Kidney (tissue), 13 donors: ENCODE measurements at regions not wholly inside any gene's neighbourhood (a gene's known extent, or its start where the extent isn't known, plus 50 kb on each side); places are given as distances from the start of the nearest gene placed in this dataset.
"Not testable (repeated sequence)": the region's sequence is repeated elsewhere in the genome, so short reads cannot be mapped to it uniquely, and the experiment has no call there.

ENCODE experiments used
- DNase-seq, 5 donors: peaks; one replicate each; pipeline ENCODE4 v3.0.0-alpha.2; 2013 to 2020
- FAIRE-seq: peaks from 2 replicates; lab custom pipeline; 2012; peaks lifted over from hg19 to GRCh38; lab: Jason Lieb, UNC
- H3K27ac ChIP-seq, 2 donors: one replicate each; pipeline ENCODE4 v1.7.0; 2013; ENCODE audit warnings: low read depth in 2 of 2, low read length in 2 of 2, inconsistent platforms in 1 of 2
- H3K27me3 ChIP-seq: one replicate; pipeline ENCODE4 v1.7.1; 2013; ENCODE audit warnings: low read length, inconsistent platforms; ENCODE audit not compliant: control insufficient read depth, insufficient read depth
- H3K36me3 ChIP-seq, 3 donors: one replicate each; pipeline versions ENCODE4 v1.7.0 to v1.7.1; 2013; ENCODE audit warnings: low read length in 3 of 3, control low read depth in 1 of 3, inconsistent platforms in 1 of 3; ENCODE audit not compliant: insufficient read depth in 3 of 3, control insufficient read depth in 2 of 3
- H3K4me1 ChIP-seq, 3 donors: one replicate each; pipeline versions ENCODE4 v1.7.0 to v1.7.1; 2013; ENCODE audit warnings: low read length in 3 of 3, inconsistent platforms in 1 of 3, low read depth in 1 of 3; ENCODE audit not compliant: control insufficient read depth in 2 of 3, insufficient read depth in 2 of 3
- H3K4me3 ChIP-seq, 3 donors: one replicate each; pipeline versions ENCODE4 v1.7.0 to v1.8.1; 2013; ENCODE audit warnings: low read length in 3 of 3, control low read depth in 1 of 3, inconsistent platforms in 1 of 3
- H3K9ac ChIP-seq, 3 donors: one replicate each; pipeline versions ENCODE4 v1.7.0 to v1.7.1; 2013; ENCODE audit warnings: low read length in 3 of 3, control low read depth in 1 of 3, inconsistent platforms in 1 of 3
- H3K9me3 ChIP-seq, 3 donors: one replicate each; pipeline versions ENCODE4 v1.7.0 to v1.7.1; 2013; ENCODE audit warnings: low read length in 3 of 3, control low read depth in 1 of 3, inconsistent platforms in 1 of 3; ENCODE audit not compliant: control insufficient read depth in 2 of 3, insufficient read depth in 1 of 3
- intact Hi-C: fragments of 100-400 bp; cut with DNase I; formaldehyde crosslinking; loops from one replicate; pipeline ENCODE4 v1.11.1; 2022
- TF ChIP-seq, protein P1 (sequence below): IDR thresholded peaks from 3 replicates; pipeline ENCODE4 v1.5.1; 2012; ENCODE audit warnings: mild to moderate bottlenecking, moderate library complexity, borderline replicate concordance; ENCODE audit not compliant: insufficient read depth; ENCODE audit errors: extremely low read depth
- donor health status: control.
- donor health status: control.
- donor health status: control.
- donor health status: control.
- donor health status: control.
- donor health status: DM: yes; HTN: yes; CAD: no.
- donor health status: Normal renal cell carcinoma (clear cell type).

DNA sequence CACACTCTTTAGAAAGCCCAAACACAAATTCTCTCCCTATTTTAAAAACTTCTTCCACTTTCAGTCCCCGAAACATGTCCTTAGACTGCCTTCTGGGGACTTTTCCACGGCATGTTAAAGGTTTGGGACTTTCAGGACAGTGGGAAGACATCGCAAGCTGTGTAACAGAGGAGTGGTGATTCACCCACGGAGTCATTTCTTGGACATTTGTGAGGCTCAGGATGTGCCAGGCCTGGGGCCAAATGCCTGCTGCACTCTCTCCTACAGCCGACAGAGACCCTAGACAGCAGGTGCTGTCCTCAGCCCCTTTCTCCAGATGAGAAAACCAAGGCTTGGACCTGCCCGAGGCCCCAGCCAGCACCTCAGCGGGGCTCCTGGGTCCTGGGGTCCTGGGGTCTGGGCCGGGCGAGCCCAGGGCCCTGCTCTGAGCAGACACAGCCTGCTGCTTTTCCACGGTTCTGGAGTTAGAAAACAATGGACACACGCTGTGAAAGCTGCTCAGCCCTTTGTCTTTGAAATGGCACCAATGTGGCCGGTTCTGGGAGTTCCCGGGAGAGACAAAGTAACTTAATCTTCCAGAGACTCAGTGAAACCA, 370.2 kb upstream of the SFSWAP start:
- no peak for FAIRE-seq
- H3K9ac ChIP-seq: no peak overlapping the region
- H3K9me3 ChIP-seq: no peaks in the 10 kb centered on the region
- no peaks in the 10 kb centered on the region for H3K36me3 ChIP-seq
- no peaks in the 10 kb centered on the region for H3K4me1 ChIP-seq
- H3K27ac ChIP-seq: no peak overlapping the region
- intact Hi-C loops: no loop called here
- H3K4me3 ChIP-seq: no peak overlapping the region
- DNase-seq: no peak
- TF ChIP-seq, protein P1, sequence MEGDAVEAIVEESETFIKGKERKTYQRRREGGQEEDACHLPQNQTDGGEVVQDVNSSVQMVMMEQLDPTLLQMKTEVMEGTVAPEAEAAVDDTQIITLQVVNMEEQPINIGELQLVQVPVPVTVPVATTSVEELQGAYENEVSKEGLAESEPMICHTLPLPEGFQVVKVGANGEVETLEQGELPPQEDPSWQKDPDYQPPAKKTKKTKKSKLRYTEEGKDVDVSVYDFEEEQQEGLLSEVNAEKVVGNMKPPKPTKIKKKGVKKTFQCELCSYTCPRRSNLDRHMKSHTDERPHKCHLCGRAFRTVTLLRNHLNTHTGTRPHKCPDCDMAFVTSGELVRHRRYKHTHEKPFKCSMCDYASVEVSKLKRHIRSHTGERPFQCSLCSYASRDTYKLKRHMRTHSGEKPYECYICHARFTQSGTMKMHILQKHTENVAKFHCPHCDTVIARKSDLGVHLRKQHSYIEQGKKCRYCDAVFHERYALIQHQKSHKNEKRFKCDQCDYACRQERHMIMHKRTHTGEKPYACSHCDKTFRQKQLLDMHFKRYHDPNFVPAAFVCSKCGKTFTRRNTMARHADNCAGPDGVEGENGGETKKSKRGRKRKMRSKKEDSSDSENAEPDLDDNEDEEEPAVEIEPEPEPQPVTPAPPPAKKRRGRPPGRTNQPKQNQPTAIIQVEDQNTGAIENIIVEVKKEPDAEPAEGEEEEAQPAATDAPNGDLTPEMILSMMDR: no peak
- H3K27me3 ChIP-seq: no peaks in the 10 kb centered on the region

DNA sequence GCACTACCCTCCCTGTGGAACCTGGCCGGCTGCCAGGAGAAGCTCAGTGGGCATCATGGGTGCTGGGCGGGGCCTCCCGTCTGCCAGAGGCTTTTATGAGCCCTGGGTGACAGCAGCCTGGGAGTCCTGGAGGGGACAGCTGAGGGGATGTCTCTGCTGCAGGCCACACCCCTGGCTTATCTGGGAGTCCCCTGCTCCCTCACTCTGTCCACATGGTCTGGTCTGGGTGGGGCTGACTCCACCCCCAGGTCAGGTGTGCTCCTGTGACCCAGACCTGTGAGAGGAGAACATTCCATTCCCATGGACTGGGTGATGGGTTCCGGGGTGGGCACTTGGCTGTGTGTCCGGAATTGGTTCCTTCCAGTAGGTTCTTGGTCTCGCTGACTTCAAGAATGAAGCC, 369.3 kb upstream of the SFSWAP start:
- H3K27ac ChIP-seq, H3K4me3 ChIP-seq, H3K27me3 ChIP-seq, H3K9ac ChIP-seq, H3K4me1 ChIP-seq, DNase-seq, intact Hi-C loops, FAIRE-seq, H3K9me3 ChIP-seq, H3K36me3 ChIP-seq: not testable (repeated sequence)

DNA sequence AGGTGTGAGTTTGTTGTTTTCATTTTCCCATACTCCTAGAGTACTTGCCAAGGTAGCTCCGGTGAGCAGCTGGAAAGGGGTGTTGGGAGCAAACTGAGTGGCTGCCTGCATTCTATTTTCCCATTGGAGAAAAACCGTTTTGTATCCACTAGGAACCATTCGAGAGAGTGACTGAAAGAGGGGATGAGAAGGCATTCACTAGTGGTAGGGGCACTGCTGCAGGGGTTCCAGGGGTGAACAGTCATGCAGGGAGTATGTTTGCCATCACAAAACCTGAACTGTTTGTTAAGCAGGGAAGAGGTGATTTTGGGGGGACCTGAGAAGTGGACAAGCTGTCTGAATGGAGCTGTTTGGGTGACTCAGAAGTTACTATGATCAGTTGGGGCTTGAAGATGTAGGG, 367.5 kb upstream of the SFSWAP start:
- H3K27ac ChIP-seq, H3K9me3 ChIP-seq, H3K4me3 ChIP-seq, DNase-seq, H3K36me3 ChIP-seq, H3K27me3 ChIP-seq, FAIRE-seq, H3K4me1 ChIP-seq, intact Hi-C loops, H3K9ac ChIP-seq: not testable (repeated sequence)

DNA sequence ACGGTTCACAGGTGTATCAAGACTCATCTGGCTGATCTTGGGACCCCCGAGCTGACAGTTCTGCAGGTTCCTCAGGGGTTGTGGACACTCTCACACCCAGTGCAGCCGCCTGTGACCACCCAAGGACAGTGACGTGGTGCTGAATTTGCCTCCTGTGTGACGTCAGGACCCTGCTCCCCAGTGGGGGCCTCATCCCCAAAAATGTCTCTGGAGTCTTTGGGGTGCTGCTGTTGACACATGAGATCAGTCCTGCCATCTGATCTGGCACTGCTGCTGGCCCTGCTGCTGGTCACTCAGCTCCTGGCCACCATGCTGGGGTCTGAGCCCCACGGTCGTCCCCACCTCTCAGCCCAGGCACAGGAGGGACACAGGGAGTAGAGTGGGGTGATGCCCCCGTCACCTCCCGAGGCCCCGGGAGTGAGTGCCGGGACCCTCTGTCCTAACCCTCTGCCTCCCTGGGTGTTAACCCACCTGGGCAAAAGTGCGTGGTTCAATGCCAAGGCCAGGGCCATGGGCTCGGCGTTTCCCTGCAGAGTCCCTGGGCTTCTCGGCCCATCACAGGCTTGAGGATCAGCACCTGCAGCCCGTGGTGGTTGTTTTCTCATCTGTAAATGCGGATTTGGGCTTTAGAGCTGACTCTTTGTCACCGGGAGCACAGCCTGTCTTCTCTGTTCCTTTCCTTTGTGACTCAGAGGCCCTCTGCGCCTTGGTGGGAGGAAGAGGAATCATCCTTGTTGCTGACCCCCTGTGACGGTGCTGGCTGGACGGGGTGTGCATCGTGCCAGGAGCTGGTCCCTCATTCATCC, 366.0 kb upstream of the SFSWAP start:
- H3K4me1 ChIP-seq, H3K27me3 ChIP-seq, intact Hi-C loops, H3K4me3 ChIP-seq, H3K9ac ChIP-seq, FAIRE-seq, DNase-seq, H3K27ac ChIP-seq, H3K9me3 ChIP-seq, H3K36me3 ChIP-seq: not testable (repeated sequence)
